ENCODE measurements at regions not wholly inside any gene's neighbourhood (a gene's known extent, or its start where the extent isn't known, plus 50 kb on each side); places are given as distances from the start of the nearest gene placed in this dataset.

GRCh38 chr7:36040679-36041078, 112.4 kb upstream of the EEPD1 start:
- TF ChIP-seq, protein P1, sequence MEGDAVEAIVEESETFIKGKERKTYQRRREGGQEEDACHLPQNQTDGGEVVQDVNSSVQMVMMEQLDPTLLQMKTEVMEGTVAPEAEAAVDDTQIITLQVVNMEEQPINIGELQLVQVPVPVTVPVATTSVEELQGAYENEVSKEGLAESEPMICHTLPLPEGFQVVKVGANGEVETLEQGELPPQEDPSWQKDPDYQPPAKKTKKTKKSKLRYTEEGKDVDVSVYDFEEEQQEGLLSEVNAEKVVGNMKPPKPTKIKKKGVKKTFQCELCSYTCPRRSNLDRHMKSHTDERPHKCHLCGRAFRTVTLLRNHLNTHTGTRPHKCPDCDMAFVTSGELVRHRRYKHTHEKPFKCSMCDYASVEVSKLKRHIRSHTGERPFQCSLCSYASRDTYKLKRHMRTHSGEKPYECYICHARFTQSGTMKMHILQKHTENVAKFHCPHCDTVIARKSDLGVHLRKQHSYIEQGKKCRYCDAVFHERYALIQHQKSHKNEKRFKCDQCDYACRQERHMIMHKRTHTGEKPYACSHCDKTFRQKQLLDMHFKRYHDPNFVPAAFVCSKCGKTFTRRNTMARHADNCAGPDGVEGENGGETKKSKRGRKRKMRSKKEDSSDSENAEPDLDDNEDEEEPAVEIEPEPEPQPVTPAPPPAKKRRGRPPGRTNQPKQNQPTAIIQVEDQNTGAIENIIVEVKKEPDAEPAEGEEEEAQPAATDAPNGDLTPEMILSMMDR (IDR thresholded peaks at IDR 0.05) = no peak
- TF ChIP-seq ZFX (IDR thresholded peaks at IDR 0.05; ENCODE audit: borderline replicate concordance) = no peak
- no peak overlapping the region for H3K27ac ChIP-seq

DNA sequence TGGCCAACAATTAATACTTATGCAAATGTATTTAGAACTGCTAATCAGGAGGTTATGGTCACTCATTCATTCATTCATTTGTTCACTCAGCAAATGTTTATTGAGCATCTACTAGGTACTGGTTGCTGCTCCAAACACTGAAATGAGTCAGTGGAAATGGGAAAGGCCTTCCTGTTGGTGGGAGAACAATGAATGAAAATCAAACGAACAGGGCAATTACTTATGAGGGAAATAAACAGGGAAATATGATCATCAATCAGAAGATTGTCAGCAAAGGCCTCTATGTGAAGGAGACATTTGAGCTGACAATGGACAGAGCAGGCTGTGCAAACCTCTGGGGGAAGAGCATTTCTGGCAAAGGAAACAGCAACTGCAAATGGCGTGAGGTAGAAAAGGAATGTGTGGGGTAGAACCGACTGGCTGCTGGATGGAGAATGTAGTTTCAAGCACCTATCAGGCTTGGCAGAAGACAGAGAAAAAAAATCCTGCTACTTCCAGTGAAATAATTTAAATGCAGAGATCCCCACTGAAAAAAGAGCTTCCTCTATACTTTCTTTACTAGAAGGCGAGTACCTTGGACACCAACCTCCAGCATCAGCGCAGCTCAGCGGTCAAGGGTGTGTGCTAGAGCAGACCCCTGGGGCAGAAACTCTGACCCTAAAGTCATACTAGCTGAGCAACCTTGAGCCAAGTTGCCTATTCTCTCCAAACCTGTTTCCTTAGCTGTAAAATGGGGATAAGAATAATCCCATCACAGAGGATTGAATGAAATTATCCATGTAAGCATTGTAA, 108.8 kb upstream of the EEPD1 start:
- H3K27ac ChIP-seq = no peak overlapping the region
- TF ChIP-seq ZFX (IDR thresholded peaks at IDR 0.05; ENCODE audit: borderline replicate concordance) = no peak
- TF ChIP-seq, protein P1 (IDR thresholded peaks at IDR 0.05) = no peak

GRCh38 chr7:36045326-36045725, 107.7 kb upstream of the EEPD1 start:
- no peak for TF ChIP-seq ZFX (IDR thresholded peaks at IDR 0.05; ENCODE audit: borderline replicate concordance)
- TF ChIP-seq, protein P1 (IDR thresholded peaks at IDR 0.05) = no peak

DNA sequence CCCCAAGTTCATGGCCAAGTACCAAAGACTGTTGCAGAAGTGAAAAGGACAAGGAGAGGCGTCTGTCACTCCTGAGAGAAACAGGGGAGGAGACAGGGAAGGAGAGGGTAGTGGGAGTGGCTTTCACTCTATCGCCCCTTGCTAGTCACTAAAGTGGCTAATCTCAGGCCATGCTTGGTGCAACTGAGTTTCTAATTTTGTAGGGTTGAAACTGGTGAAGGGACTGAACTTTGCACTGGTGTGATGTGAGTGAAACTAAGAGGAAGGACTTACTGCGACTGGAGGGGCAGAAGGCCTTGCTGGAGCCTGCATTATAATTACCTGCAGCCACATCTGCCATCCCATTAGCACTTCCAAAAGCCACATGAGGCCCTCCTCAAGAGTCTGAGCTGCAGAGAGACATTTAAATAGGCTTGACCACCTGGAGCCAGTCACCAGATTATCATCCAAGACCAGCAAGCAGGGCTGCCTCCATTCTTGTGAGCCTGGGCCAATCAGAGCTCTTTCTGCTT, 107.2 kb upstream of the EEPD1 start:
- H3K27ac ChIP-seq = no peak overlapping the region
- TF ChIP-seq, protein P1 (IDR thresholded peaks at IDR 0.05) = no peak
- TF ChIP-seq ZFX (IDR thresholded peaks at IDR 0.05; ENCODE audit: borderline replicate concordance) = no peak

More at GRCh38 chr7:36045326-36045725, 107.7 kb upstream of the EEPD1 start:
- no peak overlapping the region for H3K27ac ChIP-seq

GRCh38 chr7:36047091-36047658, 105.9 kb upstream of the EEPD1 start:
- TF ChIP-seq ZFX (IDR thresholded peaks at IDR 0.05; ENCODE audit: borderline replicate concordance) = no peak
- TF ChIP-seq, protein P1 (IDR thresholded peaks at IDR 0.05) = peak; percentile 63
- no peak overlapping the region for H3K27ac ChIP-seq

DNA sequence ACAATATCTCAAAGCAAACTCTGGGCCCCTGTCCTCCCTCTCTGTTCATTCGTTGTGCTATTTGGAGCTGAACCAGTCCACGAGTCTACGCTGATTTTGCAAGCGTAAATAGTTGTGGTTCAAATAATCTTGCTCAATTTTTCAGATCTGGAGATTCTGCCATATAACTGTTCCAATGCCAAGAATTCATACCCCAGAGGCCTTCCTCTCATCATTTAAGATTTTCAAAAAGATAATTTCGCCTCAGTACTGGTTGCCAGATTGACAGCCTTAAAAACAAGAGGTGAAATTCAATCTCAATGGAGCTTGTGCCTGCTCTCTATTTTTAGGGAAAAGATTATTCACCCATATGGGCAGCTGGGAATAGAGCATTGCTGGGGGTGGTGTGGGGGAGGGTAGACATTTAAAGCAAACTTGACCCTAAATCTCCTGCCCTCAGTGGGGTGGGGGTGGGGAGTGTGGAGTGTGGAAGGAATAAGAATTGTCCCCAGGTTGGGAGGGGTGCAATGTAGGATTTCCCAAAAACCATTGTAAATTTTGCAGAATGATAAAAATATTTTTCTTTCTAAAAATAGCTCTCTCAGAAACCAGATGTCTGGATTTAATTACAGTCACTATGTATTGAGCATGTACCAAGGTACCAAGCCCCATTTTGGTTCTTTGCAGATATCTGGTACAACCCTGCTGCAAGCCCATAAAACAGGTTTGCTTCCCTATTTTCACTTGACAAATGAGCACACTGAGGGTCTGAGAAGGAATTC, 104.7 kb upstream of the EEPD1 start:
- TF ChIP-seq, protein P1 (IDR thresholded peaks at IDR 0.05) = no peak
- no peak for TF ChIP-seq ZFX (IDR thresholded peaks at IDR 0.05; ENCODE audit: borderline replicate concordance)
- H3K27ac ChIP-seq = no peak overlapping the region

Measured in 22Rv1 (cell line).